ENCODE measurements at regions not wholly inside any gene's neighbourhood (a gene's known extent, or its start where the extent isn't known, plus 50 kb on each side); places are given as distances from the start of the nearest gene placed in this dataset.
"Not testable (repeated sequence)": the region's sequence is repeated elsewhere in the genome, so short reads cannot be mapped to it uniquely, and the experiment has no call there.

DNA sequence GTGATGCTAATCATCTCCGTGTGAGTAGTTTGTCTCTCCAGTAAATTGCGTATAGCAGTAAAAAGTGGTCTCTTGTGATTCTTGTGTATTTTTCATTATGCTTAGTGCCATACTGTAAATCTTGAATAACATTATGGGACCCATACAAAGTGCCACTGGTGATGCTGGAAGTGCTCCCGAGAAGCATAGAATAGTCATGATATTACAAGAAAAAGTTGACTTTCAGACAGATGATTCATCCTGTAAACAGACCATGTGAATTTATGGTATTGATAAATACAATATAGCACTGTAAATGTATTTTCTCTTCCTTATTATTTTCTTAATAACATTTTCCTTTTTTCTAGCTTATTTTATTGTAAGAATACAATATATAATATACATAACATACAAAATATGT lies 74.6 kb upstream of the CDK6 start:
- DNase-seq: no peak

DNA sequence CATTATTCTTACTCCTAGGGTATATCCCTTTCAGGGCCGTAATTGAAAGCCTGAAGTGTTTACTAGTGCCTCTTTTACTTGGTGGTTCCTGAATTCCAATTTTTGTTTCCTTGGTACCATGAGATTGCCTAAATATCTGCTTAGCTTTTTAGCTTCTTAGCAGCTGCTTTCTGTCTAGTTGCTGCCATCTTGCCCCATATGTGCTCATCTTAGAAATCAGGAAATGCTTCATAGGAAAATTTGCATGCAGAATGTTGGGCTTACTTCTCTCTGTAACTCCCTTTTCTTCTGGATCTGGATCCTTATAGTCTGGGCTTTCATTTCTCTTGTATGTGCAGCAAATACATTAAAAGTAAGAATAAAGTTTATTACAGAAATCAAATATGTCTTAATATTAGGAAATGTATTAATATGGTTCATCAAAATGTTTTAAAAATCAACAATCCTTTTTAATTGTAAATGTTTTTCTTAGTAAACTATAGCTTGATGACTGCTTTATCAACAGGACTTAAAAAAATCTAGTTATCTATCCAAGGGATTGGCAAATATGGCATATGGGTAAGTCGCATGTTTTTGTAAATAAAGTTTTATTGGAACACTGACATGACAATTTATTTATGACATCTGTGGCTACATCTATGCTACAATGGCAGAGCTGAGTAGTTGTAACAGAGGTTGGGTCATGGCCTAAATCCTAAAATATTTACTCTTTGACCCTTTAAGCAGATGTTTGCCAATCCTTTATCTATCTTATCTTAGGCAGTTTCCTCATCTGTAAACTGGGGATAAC lies 73.5 kb upstream of the CDK6 start:
- no peak for DNase-seq

DNA sequence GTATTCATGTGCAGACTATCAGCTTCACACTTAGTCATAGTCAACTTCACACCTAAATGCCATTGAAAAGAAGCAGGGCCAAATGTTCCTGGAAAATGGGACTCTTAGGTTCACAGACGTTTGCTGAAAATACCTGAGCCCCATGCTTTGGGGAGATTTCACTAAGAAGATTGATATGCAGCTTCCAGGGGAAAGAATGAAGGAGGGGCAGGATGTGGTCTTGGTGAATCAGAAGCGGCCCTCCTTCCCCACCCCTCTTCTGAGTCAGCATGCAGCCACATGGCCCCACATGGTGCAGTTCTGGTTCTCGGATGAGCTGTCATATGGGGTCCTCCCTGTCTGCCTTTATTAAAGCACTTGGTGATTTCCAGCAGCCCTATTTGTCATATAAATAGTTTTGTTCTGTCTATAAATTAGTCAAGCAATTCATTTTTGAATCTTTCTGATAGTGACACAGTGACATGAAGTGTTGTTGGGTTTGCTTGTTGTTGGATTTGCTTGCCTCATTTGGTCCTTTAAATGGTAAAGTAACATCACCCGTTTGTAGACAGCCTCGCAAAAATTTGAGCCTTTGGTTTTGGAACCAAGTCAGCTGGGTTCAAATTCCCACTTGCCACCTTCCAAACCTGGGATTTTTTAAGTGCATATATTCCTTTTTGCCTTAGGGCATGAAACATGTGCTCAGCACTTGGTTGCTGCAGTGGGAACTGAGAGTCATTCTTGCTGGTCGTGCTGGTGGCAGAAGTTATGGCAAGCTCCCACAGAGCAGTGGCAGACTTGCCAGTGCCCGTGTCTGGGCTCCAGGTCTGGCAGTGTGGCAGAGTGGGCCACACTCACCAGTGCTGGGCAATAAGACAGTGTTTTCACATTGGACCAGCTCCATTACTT lies 68.1 kb upstream of the CDK6 start:
- DNase-seq: no peak

- DNase-seq: no peak
Observed at GRCh38 chr7:92898798-92899197, 62.4 kb upstream of the CDK6 start.

GRCh38 chr7:92894857-92895256 lies 58.5 kb upstream of the CDK6 start:
- DNase-seq: not testable (repeated sequence)

GRCh38 chr7:92889081-92889480 lies 52.7 kb upstream of the CDK6 start:
- no peak for DNase-seq
